ENCODE measurements at regions not wholly inside any gene's neighbourhood (a gene's known extent, or its start where the extent isn't known, plus 50 kb on each side); places are given as distances from the start of the nearest gene placed in this dataset.
"Not testable (repeated sequence)": the region's sequence is repeated elsewhere in the genome, so short reads cannot be mapped to it uniquely, and the experiment has no call there.

DNA sequence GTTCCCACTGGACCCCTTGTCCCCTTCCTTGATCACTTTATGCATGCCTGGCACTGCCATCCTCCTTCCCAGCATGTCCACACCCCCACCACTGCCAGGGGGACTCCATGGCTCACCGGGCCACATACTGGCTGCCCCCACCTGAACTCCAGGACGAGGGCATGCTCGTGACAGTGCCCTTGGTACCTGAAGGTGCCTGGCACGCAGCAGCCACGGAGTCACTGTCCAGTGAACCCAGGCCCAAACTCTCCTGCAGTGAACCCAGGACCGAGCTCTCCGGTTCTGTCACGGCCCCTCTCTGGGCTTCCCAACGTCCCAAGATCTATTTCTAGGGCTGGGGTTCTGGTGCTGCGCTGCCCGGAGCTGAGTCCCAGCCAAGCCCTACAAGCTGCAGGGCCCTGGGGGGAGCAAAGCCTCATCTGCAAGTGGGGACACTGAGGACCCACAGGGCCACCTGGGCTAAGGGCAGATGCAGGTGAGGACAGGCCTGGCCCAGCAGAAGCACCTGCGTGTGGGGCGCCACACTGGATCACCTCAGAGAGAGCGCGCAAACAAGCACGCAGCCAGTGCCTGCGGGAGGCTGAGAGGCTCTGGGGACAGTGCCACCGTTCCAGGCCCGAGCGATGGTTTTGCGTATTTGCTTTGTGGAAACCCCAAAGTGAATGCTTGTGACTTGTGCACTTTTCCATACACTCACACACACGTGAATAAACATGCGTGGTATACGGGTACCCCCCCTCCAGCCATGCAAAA is 5406.3 kb upstream of the TPTE start:
- TF ChIP-seq EZH2 (IDR thresholded peaks at IDR 0.05; ENCODE audit: borderline replicate concordance, low read length); CTCF (conservative IDR thresholded peaks at IDR 0.05 in 1 of 2, IDR thresholded peaks at IDR 0.05 in 1 of 2; ENCODE audit: extremely low read depth in 1 of 2, insufficient read depth in 1 of 2, low read depth in 1 of 2, low read length in 2 of 2): not testable (repeated sequence)
